ENCODE measurements at regions not wholly inside any gene's neighbourhood (a gene's known extent, or its start where the extent isn't known, plus 50 kb on each side); places are given as distances from the start of the nearest gene placed in this dataset.

DNA sequence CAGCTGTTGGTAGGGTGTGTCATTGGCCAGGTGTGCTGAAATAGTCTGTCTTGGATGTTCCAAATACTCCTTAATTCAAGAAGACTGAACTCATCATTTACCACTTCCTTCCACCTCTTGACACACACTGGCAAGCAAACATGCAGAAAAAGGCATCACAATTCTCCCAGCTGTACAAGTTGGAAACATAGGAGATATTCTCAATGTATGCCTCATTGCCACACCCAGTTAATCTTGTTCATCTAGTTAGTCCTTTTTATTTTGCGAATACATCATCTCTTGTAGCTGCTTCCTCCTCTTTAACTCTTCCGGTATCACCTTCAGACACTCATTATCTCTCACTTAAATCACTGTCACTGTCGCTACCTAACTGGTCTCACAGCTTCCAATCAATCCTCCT, 75.1 kb upstream of the GOT2 start:
- no peak overlapping the region for H3K27ac ChIP-seq (ENCODE audit: low read depth in 2 of 2, low read length in 2 of 2)
- intact Hi-C loops (cut with DNase I), result no loop called here
- H3K27me3 ChIP-seq (ENCODE audit: control insufficient read depth, insufficient read depth, low read length), result no peaks in the 10 kb centered on the region
- no peak overlapping the region for H3K9ac ChIP-seq (ENCODE audit: low read length in 3 of 3)
- DNase-seq (no peak), FAIRE-seq (no peak)
- no peaks in the 10 kb centered on the region for H3K4me1 ChIP-seq (ENCODE audit: control insufficient read depth in 2 of 3, insufficient read depth in 2 of 3, low read depth in 1 of 3, low read length in 3 of 3)
- no peaks in the 10 kb centered on the region for H3K9me3 ChIP-seq (ENCODE audit: control insufficient read depth in 2 of 3, insufficient read depth in 1 of 3, low read length in 3 of 3)
- TF ChIP-seq, protein P1, sequence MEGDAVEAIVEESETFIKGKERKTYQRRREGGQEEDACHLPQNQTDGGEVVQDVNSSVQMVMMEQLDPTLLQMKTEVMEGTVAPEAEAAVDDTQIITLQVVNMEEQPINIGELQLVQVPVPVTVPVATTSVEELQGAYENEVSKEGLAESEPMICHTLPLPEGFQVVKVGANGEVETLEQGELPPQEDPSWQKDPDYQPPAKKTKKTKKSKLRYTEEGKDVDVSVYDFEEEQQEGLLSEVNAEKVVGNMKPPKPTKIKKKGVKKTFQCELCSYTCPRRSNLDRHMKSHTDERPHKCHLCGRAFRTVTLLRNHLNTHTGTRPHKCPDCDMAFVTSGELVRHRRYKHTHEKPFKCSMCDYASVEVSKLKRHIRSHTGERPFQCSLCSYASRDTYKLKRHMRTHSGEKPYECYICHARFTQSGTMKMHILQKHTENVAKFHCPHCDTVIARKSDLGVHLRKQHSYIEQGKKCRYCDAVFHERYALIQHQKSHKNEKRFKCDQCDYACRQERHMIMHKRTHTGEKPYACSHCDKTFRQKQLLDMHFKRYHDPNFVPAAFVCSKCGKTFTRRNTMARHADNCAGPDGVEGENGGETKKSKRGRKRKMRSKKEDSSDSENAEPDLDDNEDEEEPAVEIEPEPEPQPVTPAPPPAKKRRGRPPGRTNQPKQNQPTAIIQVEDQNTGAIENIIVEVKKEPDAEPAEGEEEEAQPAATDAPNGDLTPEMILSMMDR (IDR thresholded peaks at IDR 0.05; ENCODE audit: borderline replicate concordance, extremely low read depth, insufficient read depth), result no peak
- no peak overlapping the region for H3K4me3 ChIP-seq (ENCODE audit: low read length in 3 of 3)
- H3K36me3 ChIP-seq (ENCODE audit: control insufficient read depth in 2 of 3, insufficient read depth in 3 of 3, low read length in 3 of 3), result no peaks in the 10 kb centered on the region

DNA sequence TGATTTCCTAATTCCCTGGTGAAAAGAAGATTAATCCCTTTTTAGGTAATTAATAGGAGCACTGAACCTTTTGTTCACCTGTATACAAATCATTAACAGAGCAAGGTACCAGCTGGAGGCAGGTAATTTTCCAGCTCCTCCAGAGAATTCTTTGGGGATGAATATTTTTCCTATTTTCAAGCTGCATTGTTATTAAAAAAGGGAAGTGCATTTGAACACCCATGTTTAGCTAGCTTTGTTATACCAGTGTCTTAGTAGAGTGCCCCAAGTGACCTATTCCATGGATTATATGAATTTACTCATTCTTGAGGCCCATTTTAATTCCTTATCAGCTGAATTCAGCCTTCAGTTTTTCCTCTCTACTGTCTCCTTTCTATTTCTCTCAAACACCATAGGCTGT, 73.2 kb upstream of the GOT2 start:
- intact Hi-C loops (cut with DNase I), result no loop called here
- Histone ChIP-seq H3K36me3 (ENCODE audit: control insufficient read depth in 2 of 3, insufficient read depth in 3 of 3, low read length in 3 of 3) (no peaks in the 10 kb centered on the region), H3K9ac (ENCODE audit: low read length in 3 of 3) (no peak overlapping the region), H3K27me3 (ENCODE audit: control insufficient read depth, insufficient read depth, low read length) (no peaks in the 10 kb centered on the region), H3K27ac (ENCODE audit: low read depth in 2 of 2, low read length in 2 of 2) (no peak overlapping the region), H3K4me1 (ENCODE audit: control insufficient read depth in 2 of 3, insufficient read depth in 2 of 3, low read depth in 1 of 3, low read length in 3 of 3) (no peaks in the 10 kb centered on the region), H3K4me3 (ENCODE audit: low read length in 3 of 3) (no peak overlapping the region), H3K9me3 (ENCODE audit: control insufficient read depth in 2 of 3, insufficient read depth in 1 of 3, low read length in 3 of 3) (no peaks in the 10 kb centered on the region)
- TF ChIP-seq, protein P1 (IDR thresholded peaks at IDR 0.05; ENCODE audit: borderline replicate concordance, extremely low read depth, insufficient read depth), result no peak
- DNase-seq, result no peak
- FAIRE-seq, result no peak

DNA sequence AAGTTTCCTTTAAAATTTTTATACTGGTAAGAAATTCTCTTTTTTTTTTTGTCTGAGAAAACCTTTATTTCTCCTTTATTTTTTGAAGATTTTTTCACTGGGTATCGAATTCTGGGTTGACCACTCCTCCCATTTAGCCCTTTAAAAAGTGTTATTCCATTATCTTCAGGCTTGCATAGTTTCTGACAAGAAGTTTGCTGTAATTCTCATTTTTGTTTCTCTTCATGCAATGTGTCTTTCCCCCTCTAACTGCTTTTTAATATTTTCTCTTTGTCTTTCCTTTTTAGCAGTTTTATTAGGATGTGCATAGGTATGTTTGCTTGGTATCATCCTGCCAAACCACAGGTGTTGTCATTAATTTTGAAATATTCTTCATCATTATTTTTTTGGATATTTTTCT, 67.7 kb upstream of the GOT2 start:
- TF ChIP-seq, protein P1 (IDR thresholded peaks at IDR 0.05; ENCODE audit: borderline replicate concordance, extremely low read depth, insufficient read depth), result no peak
- H3K27me3 ChIP-seq (ENCODE audit: control insufficient read depth, insufficient read depth, low read length), result no peaks in the 10 kb centered on the region

DNA sequence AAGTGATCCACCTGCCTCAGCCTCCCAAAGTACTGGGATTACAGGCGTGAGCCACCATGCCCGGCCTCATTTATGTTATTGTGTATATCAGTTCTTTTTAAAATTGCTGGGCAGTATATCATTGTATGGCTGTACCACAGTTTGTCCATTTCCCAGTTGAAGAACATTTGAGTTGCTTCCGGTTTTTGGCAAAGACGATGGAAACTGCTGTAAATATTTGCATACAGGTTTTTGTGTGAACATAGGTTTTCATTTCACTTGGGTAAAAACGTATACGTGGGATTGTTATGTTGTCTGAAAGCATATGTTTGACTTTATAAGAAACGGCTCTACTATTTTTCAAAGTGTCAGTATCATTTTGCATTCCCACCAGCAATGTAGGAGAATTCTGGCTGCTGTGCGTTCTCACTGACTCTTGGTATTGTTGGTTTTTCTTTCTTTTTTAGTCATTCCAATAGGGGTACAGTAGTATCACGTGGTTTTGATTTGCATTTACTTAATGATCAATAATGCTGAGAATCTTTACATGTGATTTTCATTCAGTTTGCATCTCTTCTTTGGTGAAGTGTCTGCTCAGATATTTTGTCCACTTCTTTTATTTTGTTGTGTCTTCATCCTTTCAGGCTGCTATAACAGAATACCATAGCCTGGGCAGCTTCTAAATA, 63.2 kb upstream of the GOT2 start:
- TF ChIP-seq, protein P1 (IDR thresholded peaks at IDR 0.05; ENCODE audit: borderline replicate concordance, extremely low read depth, insufficient read depth), result no peak
- DNase-seq, result no peak
- H3K36me3 ChIP-seq (ENCODE audit: control insufficient read depth in 2 of 3, insufficient read depth in 3 of 3, low read length in 3 of 3), result no peaks in the 10 kb centered on the region
- no peak overlapping the region for H3K27ac ChIP-seq (ENCODE audit: low read depth in 2 of 2, low read length in 2 of 2)
- H3K4me1 ChIP-seq (ENCODE audit: control insufficient read depth in 2 of 3, insufficient read depth in 2 of 3, low read depth in 1 of 3, low read length in 3 of 3), result no peaks in the 10 kb centered on the region
- H3K9me3 ChIP-seq (ENCODE audit: control insufficient read depth in 2 of 3, insufficient read depth in 1 of 3, low read length in 3 of 3), result no peaks in the 10 kb centered on the region
- H3K4me3 ChIP-seq (ENCODE audit: low read length in 3 of 3), result no peak overlapping the region
- no peaks in the 10 kb centered on the region for H3K27me3 ChIP-seq (ENCODE audit: control insufficient read depth, insufficient read depth, low read length)
- intact Hi-C loops (cut with DNase I), result no loop called here
- FAIRE-seq, result no peak
- H3K9ac ChIP-seq (ENCODE audit: low read length in 3 of 3), result no peak overlapping the region

More for the DNA sequence above, 67.7 kb upstream of the GOT2 start:
- Histone ChIP-seq H3K36me3 (ENCODE audit: control insufficient read depth in 2 of 3, insufficient read depth in 3 of 3, low read length in 3 of 3) (no peaks in the 10 kb centered on the region), H3K9ac (ENCODE audit: low read length in 3 of 3) (no peak overlapping the region), H3K4me3 (ENCODE audit: low read length in 3 of 3) (no peak overlapping the region), H3K4me1 (ENCODE audit: control insufficient read depth in 2 of 3, insufficient read depth in 2 of 3, low read depth in 1 of 3, low read length in 3 of 3) (no peaks in the 10 kb centered on the region), H3K27ac (ENCODE audit: low read depth in 2 of 2, low read length in 2 of 2) (no peak overlapping the region), H3K9me3 (ENCODE audit: control insufficient read depth in 2 of 3, insufficient read depth in 1 of 3, low read length in 3 of 3) (no peaks in the 10 kb centered on the region)
- FAIRE-seq (no peak), DNase-seq (no peak)
- intact Hi-C loops (cut with DNase I), result no loop called here

Data from kidney (tissue), 13 donors.